H4 (cell line): ENCODE measurements at regions not wholly inside any gene's neighbourhood (a gene's known extent, or its start where the extent isn't known, plus 50 kb on each side); places are given as distances from the start of the nearest gene placed in this dataset.
"Not testable (repeated sequence)": the region's sequence is repeated elsewhere in the genome, so short reads cannot be mapped to it uniquely, and the experiment has no call there.

ENCODE experiments used
- DNase-seq: peaks from one replicate; pipeline ENCODE4 v3.0.0-alpha.2; 2015; ENCODE audit warnings: low spot score

DNA sequence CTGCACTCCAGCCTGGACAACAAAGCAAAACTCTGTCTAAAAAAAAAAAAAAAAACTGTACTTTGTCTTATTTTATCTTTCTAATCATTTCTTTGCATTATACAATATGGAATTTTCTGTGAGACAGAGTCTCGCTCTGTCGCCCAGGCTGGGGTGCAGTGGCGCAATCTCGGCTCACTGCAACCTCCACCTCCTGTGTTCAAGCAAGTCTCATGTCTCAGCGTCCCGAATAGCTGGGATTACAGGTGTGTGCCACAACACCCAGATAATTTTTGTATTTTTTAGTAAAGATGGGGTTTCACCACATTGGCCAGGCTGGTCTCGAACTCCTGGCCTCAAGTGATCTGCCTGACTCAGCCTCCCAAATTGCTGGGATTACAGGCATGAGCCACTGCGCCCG, 90.0 kb downstream of the MRPL14 start:
- DNase-seq, result not testable (repeated sequence)

DNA sequence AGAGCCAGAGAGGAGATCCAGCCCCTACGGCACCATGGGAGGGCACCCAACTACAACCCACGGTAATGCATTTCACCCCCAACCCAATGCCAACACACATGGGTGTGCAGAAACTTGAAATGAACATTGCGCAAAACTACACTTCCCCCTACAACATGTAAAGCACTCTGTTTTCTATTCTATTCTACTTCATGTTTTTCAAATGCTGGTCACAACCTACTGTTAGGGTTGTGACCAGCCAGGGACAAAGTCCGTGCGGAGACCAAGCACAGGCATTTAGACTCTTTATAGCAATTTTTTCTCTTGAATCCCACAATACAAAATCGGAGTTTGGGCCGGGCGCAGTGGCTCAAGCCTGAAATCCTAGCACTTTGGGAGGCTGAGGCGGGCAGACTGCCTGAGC, 90.6 kb downstream of the MRPL14 start:
- DNase-seq, result no peak

DNA sequence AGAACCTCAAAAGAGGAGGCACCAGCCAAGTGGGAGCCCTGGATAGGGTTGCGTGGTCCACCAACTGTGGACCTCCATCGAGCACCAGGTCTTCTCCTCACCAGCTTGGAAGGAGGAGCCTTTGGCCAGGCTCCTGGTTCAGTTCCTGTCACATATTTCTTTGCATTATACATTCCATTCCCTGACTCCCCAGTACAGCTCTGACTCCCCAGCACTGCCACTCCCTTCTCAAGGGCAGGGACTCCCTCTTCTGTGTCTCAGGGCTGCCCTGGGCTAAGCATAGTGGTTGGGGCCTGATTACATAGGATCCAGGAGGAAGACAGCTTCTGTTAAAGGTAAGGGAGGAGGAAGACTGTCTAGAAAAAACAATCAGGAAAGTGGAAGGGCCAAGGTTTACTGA, 91.1 kb downstream of the MRPL14 start:
- DNase-seq, result no peak

DNA sequence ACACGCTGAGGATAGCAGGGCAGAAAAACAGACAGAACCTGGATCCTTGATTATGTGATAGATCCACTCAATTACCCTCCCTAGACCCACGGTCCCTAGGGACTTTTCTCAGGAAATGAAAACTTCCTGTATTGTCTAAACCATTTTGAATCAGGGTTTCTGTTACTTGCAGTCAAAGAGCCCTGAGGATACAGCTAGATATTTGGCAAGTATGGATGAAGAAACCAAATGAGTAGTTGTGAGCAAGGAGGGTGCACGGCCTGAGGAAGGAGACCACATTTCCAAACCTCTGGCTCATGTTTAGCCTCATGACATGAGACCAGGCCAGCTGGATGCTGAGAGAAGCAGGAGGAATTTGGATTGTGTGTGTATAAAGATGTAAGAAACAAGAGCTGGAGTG, 91.6 kb downstream of the MRPL14 start:
- DNase-seq, result no peak

DNA sequence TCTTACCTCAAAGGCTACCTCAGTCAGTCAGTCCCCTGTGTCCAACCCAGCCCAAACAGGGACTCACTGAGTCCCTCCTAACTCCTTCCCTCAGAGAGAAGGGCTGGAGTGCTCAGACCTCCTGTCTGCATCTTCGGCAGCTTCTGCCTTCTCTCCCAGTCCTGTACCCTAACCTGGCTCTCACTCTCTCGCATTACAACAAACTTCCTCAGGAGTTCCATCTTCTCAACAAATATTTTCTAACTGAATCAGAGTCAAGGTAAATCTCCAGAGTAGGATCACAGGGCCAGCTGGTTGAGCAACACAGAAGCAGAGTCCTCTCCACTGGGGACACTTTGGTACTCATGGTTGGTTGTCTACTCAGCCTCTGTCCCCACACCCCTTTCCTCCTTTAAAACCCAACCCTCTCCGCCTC, 92.3 kb downstream of the MRPL14 start:
- no peak for DNase-seq

DNA sequence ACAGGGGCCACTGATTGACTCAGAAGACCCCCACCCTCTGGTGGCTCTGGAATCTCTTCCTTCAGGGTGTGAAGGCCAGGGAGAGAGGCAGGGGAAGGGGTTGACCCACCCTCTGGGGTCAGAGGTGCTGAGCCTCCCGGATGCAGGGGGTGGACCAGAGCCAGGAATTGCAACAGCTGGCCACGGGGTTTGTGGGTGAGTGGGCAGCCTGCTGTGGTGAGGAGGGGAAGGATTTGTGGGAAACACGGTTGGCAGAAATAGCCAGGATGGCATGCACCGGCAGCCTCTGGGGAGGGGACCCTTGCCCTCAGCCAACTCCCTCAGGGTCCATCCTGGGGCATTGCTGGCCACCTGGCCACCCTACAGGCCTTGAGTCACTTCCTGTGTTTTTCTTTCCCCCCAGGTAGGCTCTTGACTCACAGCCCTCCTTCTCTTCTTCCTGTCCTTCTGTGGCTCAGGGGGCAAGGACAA, 92.8 kb downstream of the MRPL14 start:
- DNase-seq, result peak; percentile 63

DNA sequence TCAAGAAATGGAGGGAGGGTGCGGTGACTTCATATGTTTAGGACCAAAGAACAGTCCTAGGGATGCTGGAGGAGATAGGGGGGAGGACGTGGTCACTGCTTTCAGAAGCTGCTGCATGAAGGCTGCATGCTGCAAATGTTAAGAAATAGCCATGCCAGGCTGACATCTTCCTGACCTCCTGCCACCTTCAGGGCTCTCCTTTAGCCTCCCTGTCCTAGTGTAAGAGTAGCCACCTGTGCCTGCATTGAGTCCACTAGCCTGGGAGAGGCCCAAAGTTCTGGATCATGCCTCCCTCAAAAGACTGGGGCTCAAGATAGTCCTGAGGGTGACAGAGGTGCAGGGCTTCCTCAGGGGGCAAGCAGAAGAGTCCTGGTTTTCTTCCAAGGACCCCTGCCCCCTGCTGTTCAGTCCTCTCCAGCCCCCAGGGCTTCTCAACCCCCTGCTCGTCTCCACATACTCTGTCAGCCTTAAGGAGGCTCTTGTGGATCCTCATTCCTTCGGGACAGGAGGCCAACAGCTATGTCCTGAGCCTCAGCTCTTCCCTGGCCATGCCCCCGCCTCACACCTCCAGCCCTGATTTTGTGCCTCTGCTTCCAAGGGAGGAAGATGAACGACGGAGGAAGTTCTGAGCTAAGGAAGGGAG, 96.3 kb downstream of the MRPL14 start:
- DNase-seq, result no peak

DNA sequence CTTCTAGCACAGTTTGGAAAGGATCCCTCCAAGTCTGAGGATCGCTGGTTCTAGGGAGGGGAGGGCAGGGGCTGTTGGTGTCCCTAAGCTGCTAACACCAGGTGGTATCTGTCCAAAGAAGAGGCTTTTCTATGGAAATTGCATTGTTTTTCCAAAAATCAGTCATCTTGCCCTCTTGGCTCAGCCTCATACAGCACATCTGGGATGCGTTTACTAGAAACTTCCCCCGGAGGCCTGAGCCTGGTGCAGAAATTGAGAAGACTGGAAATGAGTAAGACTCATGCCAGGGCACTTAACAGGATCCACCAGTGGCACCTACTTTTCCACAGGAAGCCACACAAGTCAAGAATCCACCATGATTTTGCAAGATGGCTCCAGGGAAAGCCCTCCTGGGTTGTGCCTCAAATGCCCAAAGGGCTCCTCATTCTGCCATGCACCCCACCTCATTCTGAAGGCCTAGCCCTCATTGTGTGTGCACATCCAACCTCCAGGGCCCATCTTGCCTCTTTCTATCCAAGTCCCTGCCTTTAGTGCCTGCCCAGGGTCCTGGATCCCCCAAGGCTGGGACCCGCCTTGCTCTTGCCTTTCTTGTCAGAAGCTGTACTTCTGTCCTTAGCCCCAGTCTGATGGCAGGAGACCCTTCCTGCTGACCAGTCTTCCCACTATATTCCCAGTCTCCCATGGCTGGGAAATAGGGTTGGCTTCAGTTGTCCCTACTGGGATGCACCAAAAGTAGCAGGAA, 97.6 kb downstream of the MRPL14 start:
- no peak for DNase-seq

DNA sequence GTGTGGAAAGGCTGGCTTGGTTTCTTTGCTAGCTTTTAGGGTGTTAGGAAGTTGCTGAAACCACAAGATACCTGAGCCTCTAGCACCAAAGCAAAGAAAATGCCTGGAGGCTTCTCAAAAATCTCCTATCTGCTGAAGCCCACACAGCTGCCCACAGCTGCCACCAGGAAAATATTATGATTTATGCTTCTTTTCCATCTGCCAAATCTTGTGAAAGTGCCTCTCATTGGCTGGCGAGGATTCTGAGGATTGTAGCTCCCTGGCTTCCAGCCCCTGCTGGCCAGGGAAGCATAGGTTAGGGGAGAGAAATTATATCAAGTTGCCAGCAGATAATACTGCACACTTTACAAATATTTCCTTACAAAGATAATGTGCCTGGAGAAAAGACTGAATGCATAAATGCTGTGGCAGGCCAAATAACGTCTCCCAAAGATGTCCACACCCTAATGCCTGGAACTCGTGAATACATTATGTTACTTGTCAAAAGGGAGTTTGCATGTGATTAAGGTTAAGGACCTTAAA, 98.4 kb downstream of the MRPL14 start:
- peak; percentile 63 for DNase-seq

DNA sequence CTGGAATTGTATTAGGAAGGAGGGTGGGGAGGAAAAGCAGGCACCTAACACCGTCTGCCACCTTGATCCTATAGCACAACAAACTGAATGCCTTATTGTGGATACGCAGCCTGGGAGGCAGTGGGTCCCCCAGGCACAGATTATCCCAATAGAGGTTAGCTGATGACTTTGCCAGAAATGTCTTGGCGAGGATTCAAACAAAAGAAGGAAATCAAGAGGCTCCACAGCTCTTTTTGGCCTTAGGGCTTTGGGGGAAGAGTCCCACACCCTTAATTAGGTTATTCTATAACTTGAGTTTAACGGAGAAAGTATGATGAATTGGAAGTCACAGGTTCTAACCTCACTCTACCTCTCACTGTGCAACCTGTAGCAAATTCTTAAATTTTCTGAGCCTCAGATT, 102.0 kb downstream of the MRPL14 start:
- no peak for DNase-seq

DNA sequence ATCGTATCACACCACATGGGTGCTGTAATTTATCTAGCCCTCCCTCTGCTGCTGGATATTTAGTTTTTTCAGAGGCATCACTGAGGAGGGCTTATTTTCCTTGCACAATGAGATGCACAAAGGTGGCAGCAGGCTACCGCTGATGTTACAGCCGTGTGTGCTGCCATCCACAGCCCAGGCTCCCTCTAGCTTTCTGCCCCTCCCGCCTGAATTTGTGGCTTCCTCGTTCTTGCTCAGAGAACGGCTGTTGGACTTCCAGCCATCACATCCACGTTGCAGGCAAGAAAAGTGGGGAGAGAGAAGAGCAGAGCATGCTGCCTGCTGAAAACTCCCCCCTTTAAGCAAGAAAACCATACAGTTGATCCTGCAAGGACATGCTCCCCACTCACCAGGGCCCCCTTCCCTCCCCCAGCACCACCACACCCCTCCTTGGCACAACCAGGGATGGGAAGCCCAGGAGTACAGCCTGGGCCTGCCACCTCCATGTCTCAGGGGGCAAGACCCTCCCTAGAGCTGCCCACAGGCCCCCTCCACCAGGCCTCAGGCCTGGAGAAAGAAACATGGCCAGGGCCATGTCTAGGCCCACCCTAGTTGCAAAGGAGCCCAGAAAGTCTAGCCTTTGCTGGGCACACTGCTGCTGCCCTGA, 102.6 kb downstream of the MRPL14 start:
- no peak for DNase-seq

DNA sequence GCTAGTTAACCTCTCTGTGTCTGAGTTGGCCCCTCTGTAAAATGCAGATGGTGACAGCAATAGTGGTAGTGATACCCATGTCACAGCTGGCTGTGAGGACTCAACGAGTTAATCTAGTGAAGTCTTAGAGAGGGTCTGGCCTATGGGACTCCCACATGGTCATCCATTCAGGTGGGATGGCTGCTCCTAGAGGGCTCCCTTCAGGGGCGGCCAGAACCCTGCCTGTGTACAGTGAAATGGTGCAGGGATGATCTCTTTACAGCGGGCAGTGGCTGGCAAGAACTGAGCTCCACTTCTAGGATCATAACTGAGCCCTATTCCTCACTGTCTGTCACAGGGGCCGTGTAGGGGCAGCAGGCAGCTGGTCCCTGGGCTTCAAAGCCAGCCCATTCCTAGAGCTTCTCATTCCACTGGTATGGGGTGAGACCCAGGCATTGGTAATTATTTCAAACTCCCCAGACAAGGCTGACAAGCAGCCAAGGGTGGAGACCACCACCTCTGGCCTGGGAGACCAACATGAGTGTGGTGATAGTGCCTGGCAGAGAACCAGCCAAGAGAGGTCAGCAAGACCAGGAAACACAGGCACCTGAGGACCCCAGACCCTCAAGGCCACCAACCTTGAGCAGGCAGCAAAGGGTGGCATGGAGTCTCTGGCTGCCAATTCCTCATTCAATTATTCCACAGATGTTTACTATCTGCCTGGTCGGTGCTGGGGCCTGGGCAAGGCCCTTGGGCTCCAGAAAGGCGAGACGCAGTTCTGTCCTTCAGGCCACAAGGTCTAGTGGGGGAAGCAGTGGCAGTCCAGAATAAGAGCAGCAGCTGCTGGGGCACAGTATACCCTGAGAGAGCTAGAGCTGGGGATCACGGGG, 103.4 kb downstream of the MRPL14 start:
- no peak for DNase-seq

DNA sequence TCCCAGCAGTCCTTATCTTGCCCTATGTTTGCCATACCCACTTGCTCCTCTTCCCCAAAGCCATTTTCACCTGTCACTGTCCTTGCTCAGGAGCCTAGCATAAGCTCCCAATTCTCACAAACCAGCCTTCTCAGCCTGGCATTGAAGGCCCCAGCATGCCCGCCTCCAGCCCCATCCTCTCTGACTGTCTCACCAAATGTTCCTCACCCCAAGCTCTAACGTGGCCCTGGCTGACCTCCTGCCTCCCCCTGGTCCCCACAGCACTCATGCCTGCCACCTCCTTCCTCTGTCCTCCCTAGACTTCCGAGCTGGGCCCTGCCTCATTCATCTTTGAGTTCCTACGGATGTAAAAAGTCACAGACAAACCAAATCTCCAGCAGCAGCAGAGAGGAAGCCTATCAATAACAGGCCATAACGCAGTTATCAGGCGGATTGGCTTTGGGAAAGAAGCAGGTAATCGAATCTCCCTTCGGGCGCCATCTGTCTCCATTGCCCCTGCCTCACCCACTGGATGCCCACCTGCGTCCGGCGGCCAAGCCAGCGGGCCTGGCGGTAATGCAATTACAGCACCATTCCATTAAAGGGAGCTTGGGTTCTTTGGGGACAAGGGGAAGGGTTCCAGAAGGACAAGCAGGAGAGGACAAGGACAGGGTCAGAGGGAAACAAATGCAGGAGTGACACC, 104.4 kb downstream of the MRPL14 start:
- DNase-seq, result no peak

DNA sequence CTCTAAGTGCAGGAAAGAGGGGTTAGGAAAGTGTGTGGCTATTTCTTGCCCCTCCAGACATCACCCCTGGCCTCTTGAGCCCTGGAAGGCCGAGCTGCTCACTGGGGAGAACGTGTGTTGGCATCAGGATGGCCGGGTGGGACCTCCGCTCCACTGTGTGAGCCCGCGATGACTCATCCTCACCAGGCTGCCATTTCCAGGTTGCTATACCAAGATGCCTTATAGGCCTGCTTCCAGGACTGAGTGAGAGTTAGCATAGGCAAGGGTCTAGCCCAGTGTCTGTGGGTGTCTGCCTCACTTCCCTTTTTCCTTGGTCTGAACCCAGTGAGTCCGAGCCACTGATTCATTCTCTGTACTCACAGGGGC, 105.0 kb downstream of the MRPL14 start:
- peak; percentile 64 for DNase-seq

DNA sequence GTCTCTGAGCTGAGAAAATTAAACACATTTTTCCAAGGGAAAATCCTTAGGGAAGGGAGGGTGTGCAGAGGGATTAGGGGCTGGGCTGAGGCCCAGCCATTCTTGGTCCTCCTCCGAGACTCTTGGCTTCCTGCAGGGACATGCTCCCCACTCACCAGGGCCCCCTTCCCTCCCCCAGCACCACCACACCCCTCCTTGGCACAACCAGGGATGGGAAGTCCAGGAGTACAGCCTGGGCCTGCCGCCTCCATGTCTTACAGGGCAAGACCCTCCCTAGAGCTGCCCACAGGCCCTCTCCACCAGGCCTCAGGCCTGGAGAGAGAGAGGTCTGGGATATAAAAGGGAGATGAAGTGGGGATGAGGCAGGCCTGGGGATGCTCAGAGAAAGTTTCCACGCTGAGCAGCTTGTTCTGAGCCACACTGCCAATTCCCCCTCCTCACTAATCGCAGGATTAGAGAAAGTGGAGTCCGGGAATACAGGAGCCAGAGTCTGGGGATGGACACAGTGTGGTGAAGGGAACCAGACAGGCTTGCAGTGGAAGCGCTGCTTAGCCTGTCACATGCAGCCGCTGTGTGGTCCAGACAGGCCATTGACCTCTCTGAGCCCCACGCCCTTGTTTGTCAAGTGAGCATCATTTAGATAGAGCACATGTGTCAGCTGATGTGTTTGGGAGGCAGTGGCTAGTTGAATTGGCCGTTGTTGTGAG, 105.5 kb downstream of the MRPL14 start:
- no peak for DNase-seq

DNA sequence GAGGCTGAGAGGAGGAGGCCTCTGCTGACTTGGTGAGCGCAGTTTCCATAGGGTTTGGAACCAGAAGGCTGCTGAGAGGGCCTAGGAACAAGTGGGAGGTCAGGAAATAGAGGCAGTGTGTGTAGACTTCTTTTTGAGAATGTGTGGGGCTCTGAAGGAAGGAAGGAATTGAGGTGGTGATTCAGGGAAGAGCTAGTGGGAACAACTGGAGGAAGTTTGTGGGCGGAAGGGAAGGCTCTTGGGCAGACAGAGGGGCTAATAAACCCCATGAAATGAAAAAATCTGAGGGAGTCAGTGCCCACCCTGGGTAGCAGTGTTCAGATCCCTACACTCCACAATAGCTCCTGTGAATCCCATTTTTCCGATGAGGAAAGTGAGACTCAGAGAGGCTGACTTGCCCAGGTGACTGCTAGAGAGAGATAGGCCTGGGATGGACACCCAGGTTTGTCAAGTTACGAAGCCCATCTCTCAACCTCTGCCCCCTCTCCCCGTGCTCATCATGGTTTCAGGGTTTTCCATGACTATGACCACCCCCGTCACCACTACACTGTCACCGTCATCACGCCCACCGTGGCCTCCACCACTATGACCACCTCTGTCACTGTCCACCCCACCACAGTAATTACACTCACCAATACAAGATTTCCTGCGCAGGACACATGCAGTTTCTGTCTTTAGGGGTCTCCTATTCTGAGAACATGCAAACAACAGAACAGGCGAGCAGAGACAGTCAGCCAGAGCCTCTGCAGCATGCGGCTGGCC, 106.4 kb downstream of the MRPL14 start:
- DNase-seq, result no peak

DNA sequence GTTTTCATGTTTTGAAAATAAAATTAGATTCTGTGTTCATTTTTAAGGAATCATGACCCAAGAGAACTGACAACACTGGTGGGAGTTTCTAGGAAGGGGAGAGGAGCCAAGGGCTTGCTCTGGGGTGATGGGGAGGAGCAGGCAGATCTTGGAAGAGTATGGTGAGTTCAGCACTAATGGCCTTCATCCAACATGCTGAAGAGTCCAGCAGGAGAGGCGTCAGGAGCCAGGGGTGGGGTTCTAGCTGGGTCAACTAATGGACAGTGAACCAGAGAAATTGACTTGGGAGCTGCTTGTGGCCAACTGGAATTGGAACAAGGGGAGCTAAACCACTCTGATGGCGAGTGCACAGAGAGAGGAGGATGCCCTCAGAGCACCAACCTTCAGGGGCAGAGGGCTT, 107.1 kb downstream of the MRPL14 start:
- DNase-seq, result no peak

DNA sequence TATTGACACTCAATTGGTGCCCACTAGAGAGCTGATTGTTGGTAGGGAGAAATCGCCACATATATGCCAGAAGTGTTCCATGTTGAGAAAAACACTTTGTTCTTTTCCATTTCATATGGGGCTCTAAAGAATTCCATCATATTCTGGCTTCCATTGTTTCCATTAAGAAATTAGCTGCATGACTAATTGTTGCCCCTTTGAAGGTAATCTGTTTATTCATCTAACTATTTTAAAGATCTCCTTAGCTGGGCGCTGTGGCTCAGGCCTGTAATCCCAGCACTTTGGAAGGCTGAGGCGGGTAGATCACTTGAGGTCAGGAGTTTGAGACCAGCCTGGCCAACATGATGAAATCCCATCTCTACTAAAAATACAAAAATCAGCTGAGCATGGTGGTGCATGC, 109.9 kb downstream of the MRPL14 start:
- DNase-seq, result not testable (repeated sequence)

DNA sequence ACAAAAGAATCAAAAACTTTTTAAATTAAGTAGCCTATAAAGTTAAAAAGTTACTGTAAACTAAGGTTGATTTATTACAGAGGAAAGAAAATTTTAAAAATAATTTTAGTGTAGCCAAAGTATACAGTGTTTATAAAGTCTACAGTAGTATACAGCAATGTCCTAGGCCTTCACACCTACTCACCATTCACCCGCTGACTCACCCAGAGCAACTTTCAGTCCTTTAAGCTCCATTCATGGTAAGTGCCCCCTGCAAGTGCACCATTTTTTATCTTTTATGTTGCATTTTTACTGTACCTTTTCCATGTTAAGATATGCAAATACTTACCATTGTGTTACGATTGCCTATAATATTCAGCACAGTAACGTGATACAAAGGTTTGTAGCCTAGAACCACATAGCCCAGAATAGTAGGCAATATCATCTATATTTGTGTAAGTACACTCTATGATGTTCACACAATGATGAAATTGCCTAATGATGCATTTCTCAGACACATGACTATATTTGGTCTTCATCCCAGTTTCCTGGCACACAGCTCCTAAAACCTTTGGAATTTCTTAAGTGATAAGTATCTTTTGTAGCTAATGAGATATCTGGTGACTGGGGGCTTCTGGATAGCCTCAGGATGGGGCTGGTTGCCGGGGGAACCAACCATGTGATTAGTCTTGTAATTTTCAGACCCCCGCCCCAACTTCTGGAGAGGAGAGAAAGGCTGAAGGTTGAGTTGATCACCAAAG, 111.0 kb downstream of the MRPL14 start:
- no peak for DNase-seq
